NCI-H2107 treated with DMSO at 0.1 percent for 48 hours (cell line): ENCODE measurements at regions not wholly inside any gene's neighbourhood (a gene's known extent, or its start where the extent isn't known, plus 50 kb on each side); places are given as distances from the start of the nearest gene placed in this dataset.

ENCODE experiments used
- DNase-seq: peaks from one replicate; lab custom pipeline; 2025; ENCODE audit not compliant: unreplicated experiment; lab: John Stamatoyannopoulos, UW

GRCh38 chr7:121575194-121575765 is 179.2 kb upstream of the FAM3C start:
- DNase-seq, result no peak

GRCh38 chr7:121574109-121574508 is 178.0 kb upstream of the FAM3C start:
- DNase-seq, result no peak

- no peak for DNase-seq
Observed at GRCh38 chr7:121572615-121573014, 176.5 kb upstream of the FAM3C start.

- DNase-seq, result no peak
Observed at GRCh38 chr7:121570365-121570764, 174.3 kb upstream of the FAM3C start.

- no peak for DNase-seq
Observed at GRCh38 chr7:121563177-121563576, 167.1 kb upstream of the FAM3C start.

- DNase-seq, result no peak
Observed at GRCh38 chr7:121562259-121562658, 166.2 kb upstream of the FAM3C start.

GRCh38 chr7:121561717-121562116 is 165.6 kb upstream of the FAM3C start:
- DNase-seq, result no peak

GRCh38 chr7:121560267-121560990 is 164.3 kb upstream of the FAM3C start:
- DNase-seq, result no peak

- DNase-seq, result no peak
Observed at GRCh38 chr7:121558288-121558687, 162.2 kb upstream of the FAM3C start.

- DNase-seq, result no peak
Observed at GRCh38 chr7:121557034-121557892, 161.2 kb upstream of the FAM3C start.

GRCh38 chr7:121555558-121555957 is 159.4 kb upstream of the FAM3C start:
- no peak for DNase-seq

- peak; percentile 61 for DNase-seq
Observed at GRCh38 chr7:121547544-121548092, 151.5 kb upstream of the FAM3C start.

- no peak for DNase-seq
Observed at GRCh38 chr7:121546632-121547543, 150.8 kb upstream of the FAM3C start.

GRCh38 chr7:121545418-121545817 is 149.3 kb upstream of the FAM3C start:
- no peak for DNase-seq

- DNase-seq, result no peak
Observed at GRCh38 chr7:121544726-121545125, 148.6 kb upstream of the FAM3C start.

GRCh38 chr7:121544238-121544637 is 148.1 kb upstream of the FAM3C start:
- no peak for DNase-seq

GRCh38 chr7:121541457-121541856 is 145.3 kb upstream of the FAM3C start:
- DNase-seq, result no peak

- no peak for DNase-seq
Observed at GRCh38 chr7:121540138-121540537, 144.0 kb upstream of the FAM3C start.

- no peak for DNase-seq
Observed at GRCh38 chr7:121537031-121537430, 140.9 kb upstream of the FAM3C start.

- no peak for DNase-seq
Observed at GRCh38 chr7:121531175-121532070, 135.3 kb upstream of the FAM3C start.
